IMR-90 (cell line): ENCODE measurements at regions not wholly inside any gene's neighbourhood (a gene's known extent, or its start where the extent isn't known, plus 50 kb on each side); places are given as distances from the start of the nearest gene placed in this dataset.
"Not testable (repeated sequence)": the region's sequence is repeated elsewhere in the genome, so short reads cannot be mapped to it uniquely, and the experiment has no call there.

ENCODE experiments used
- ATAC-seq: fragments of 200-7000 bp; cut with Tn5 transposase; 2 replicates; pipeline ENCODE4 v1.9.1; 2020; ENCODE audit warnings: low read depth, mild to moderate bottlenecking, moderate library complexity
- BruUV-seq: library from RNA; stranded (reverse); fragments of 400-500 nt; replicated peaks from 2 replicates; lab custom pipeline; 2021; lab: Mats Ljungman, UMichigan
- CTCF ChIA-PET: fragments of 300-600 bp; formaldehyde crosslinking; extraction: SDS; loops from one replicate; lab custom pipeline; 2021; ENCODE audit warnings: antibody characterized with exemption; lab: Yijun Ruan, JAX
- POLR2A ChIA-PET: fragments of 300-600 bp; sonication (Branson Sonifier 250); formaldehyde crosslinking; loops from one replicate; lab custom pipeline; 2022; ENCODE audit warnings: antibody characterized with exemption; ENCODE audit not compliant: unreplicated experiment; lab: Charles Lee
- DNase-seq: peaks from one replicate; pipeline ENCODE4 v3.0.0; 2013
- H2AFZ ChIP-seq: replicated peaks from 2 replicates; pipeline ENCODE3; 2013; ENCODE audit warnings: low read length, mild to moderate bottlenecking; ENCODE audit not compliant: poor library complexity
- H2AK5ac ChIP-seq: 2 replicates; pipeline ENCODE4 v1.6.1; 2013; ENCODE audit warnings: low read depth, low read length, inconsistent platforms
- H2AK9ac ChIP-seq: replicated peaks from 2 replicates; pipeline ENCODE3; 2013; ENCODE audit warnings: mild to moderate bottlenecking, low read depth, low read length, moderate library complexity; ENCODE audit not compliant: poor library complexity
- H2BK120ac ChIP-seq: 2 replicates; pipeline ENCODE4 v1.6.1; 2013; ENCODE audit warnings: low read depth, low read length, inconsistent platforms
- H2BK15ac ChIP-seq: 3 replicates; pipeline ENCODE4 v1.6.1; 2013; ENCODE audit warnings: low read depth, low read length, inconsistent platforms
- H2BK20ac ChIP-seq: 2 replicates; pipeline ENCODE4 v1.6.1; 2013; ENCODE audit warnings: low read depth, mild to moderate bottlenecking, inconsistent platforms, low read length, moderate library complexity
- H2BK5ac ChIP-seq: 2 replicates; pipeline ENCODE4 v1.6.1; 2013; ENCODE audit warnings: mild to moderate bottlenecking, low read depth, low read length, inconsistent platforms; ENCODE audit not compliant: poor library complexity, severe bottlenecking
- H3K14ac ChIP-seq: replicated peaks from 2 replicates; pipeline ENCODE4 v1.6.1; 2013; ENCODE audit warnings: low read depth, low read length, inconsistent platforms
- H3K18ac ChIP-seq: 2 replicates; pipeline ENCODE4 v1.6.1; 2013; ENCODE audit warnings: low read depth, low read length, control low read depth
- H3K23ac ChIP-seq: 2 replicates; pipeline ENCODE4 v1.6.1; 2013; ENCODE audit warnings: low read depth, low read length, inconsistent platforms
- H3K27ac ChIP-seq: 2 replicates; pipeline ENCODE4 v1.5.1; 2013; ENCODE audit warnings: mild to moderate bottlenecking, control low read depth, low read length; ENCODE audit not compliant: insufficient read depth
- H3K27me3 ChIP-seq: 2 replicates; pipeline ENCODE4 v1.6.1; 2013; ENCODE audit warnings: low read length; ENCODE audit not compliant: control insufficient read depth, insufficient read depth
- H3K36me3 ChIP-seq: 2 replicates; pipeline ENCODE4 v1.6.1; 2013; ENCODE audit warnings: low read length, mixed read lengths; ENCODE audit not compliant: control insufficient read depth, insufficient read depth
- H3K4ac ChIP-seq: 2 replicates; pipeline ENCODE4 v1.6.1; 2013; ENCODE audit warnings: low read depth, low read length, inconsistent platforms
- H3K4me1 ChIP-seq: 2 replicates; pipeline ENCODE4 v1.6.1; 2013; ENCODE audit warnings: low read length, mixed read lengths; ENCODE audit not compliant: control insufficient read depth, insufficient read depth
- H3K4me2 ChIP-seq: 2 replicates; pipeline ENCODE4 v1.6.1; 2013; ENCODE audit warnings: low read depth, mild to moderate bottlenecking, control low read depth, low read length, moderate library complexity
- H3K4me3 ChIP-seq: 2 replicates; pipeline ENCODE4 v1.5.1; 2013; ENCODE audit warnings: low read depth, mild to moderate bottlenecking, control low read depth, low read length, moderate library complexity; ENCODE audit not compliant: insufficient read depth
- H3K56ac ChIP-seq: 2 replicates; pipeline ENCODE4 v1.6.1; 2013; ENCODE audit warnings: low read length, inconsistent platforms; ENCODE audit not compliant: insufficient read depth; ENCODE audit errors: extremely low read depth
- H3K79me1 ChIP-seq, 2 experiments: 2 replicates each; pipeline ENCODE4 v1.6.1; 2013; ENCODE audit warnings: low read length in 2 of 2, inconsistent platforms in 1 of 2, low read depth in 1 of 2
- H3K9ac ChIP-seq: 2 replicates; pipeline ENCODE4 v1.6.1; 2013; ENCODE audit warnings: low read depth, low read length, control low read depth
- H3K9me1 ChIP-seq: 2 replicates; pipeline ENCODE4 v1.6.1; 2013; ENCODE audit warnings: low read length, inconsistent platforms; ENCODE audit not compliant: insufficient read depth
- H3K9me3 ChIP-seq: 2 replicates; pipeline ENCODE4 v1.6.1; 2013; ENCODE audit warnings: low read length; ENCODE audit not compliant: control insufficient read depth, insufficient read depth
- H4K20me1 ChIP-seq: 2 replicates; pipeline ENCODE4 v1.6.1; 2013; ENCODE audit warnings: low read length, inconsistent platforms; ENCODE audit not compliant: insufficient read depth
- H4K5ac ChIP-seq: 2 replicates; pipeline ENCODE4 v1.6.1; 2013; ENCODE audit warnings: mild to moderate bottlenecking, low read depth, low read length, control low read depth
- H4K8ac ChIP-seq, 2 experiments: 2 replicates each; pipeline ENCODE4 v1.6.1; 2013; ENCODE audit warnings: low read depth in 2 of 2, low read length in 2 of 2, control low read depth in 1 of 2, inconsistent platforms in 1 of 2
- H4K91ac ChIP-seq: 2 replicates; pipeline ENCODE4 v1.6.1; 2013; ENCODE audit warnings: low read depth, low read length, inconsistent platforms; ENCODE audit not compliant: insufficient read depth
- WGBS, 2 experiments: methylation state at CpG; one replicate each; pipeline versions ENCODE4 v1.1.5 to v1.1.7; 2013; ENCODE audit warnings: missing lambda C conversion rate in 2 of 2; ENCODE audit not compliant: insufficient read length in 1 of 2; ENCODE audit errors: extremely low coverage in 2 of 2; 5-methylcytosine and 5-hydroxymethylcytosine counted together
- dilution Hi-C: fragments of 300-500 bp; cut with HindIII; formaldehyde crosslinking; loops from one replicate; pipeline ENCODE4 v1.14.3; 2018; ENCODE audit warnings: low sequenced_read_pairs; ENCODE audit not compliant: unreplicated experiment
- in situ Hi-C: fragments of 300-500 bp; cut with MboI; formaldehyde crosslinking; loops from 3 replicates; pipeline ENCODE4 v1.14.3; 2019; ENCODE audit warnings: low sequenced_read_pairs, inconsistent platforms, mixed read lengths
- intact Hi-C: fragments of 100-400 bp; cut with micrococcal nuclease; formaldehyde crosslinking; loops from 2 replicates; pipeline ENCODE4 v1.10.0; 2022

DNA sequence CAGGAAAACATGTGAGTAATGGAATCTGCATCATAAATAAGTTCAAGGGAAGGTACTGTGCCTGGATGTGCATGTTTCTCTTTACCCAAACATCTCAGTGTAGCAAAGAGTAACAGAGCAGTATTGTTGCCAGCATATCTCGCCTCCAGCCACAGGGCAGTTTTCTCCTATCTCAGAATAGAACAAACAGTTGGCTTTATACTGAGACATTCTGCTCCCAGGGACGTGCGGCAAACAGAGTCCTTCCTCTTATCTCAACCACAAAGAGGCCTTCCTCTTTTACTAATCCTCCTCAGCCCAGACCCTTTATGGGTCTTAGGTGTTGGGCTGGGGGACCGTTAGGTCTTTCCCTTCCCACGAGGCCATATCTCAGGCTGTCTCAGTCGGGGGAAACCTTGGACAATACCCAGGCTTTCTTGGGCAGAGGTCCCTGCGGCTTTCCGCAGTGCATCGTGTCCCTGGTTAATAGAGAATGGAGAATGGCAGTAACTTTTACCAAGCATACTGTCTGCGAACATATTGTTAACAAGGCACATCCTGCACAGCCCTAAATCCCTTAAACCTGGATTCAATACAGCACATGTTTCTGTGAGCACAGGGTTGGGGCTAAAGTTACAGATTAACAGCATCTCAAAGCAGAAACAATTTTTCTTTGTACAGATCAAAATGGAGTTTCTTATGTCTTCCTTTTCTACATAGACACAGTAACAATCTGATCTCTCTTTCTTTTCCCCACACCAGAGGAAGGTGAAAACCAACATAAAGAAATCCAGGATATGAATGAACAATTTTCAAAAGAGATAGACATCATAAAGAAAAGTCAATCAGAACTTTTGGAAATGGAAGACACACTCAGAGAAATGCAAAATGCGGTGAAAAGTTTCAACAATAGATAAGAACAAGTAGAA is 181.9 kb upstream of the KYNU start:
- H2BK120ac ChIP-seq, H2AK9ac ChIP-seq, H2AFZ ChIP-seq, H4K20me1 ChIP-seq, CTCF ChIA-PET, H3K36me3 ChIP-seq, POLR2A ChIA-PET, H3K4ac ChIP-seq, BruUV-seq, in situ Hi-C loops, H3K14ac ChIP-seq, H4K5ac ChIP-seq, H3K4me3 ChIP-seq, H3K9me3 ChIP-seq, H3K4me2 ChIP-seq, H3K9ac ChIP-seq, H2BK20ac ChIP-seq, H2BK5ac ChIP-seq, H3K79me1 ChIP-seq, H4K8ac ChIP-seq, H2BK15ac ChIP-seq, ATAC-seq, H3K9me1 ChIP-seq, intact Hi-C loops, H2AK5ac ChIP-seq, H3K27ac ChIP-seq, H3K18ac ChIP-seq, H3K23ac ChIP-seq, H3K4me1 ChIP-seq, H3K56ac ChIP-seq, H3K27me3 ChIP-seq, dilution Hi-C loops, H4K91ac ChIP-seq, DNase-seq: not testable (repeated sequence)
- WGBS, 2 experiments: no CpG with 5 or more reads among the region's 11 CpGs
